Astrocyte (in vitro differentiated cells and primary cell): ENCODE measurements at regions not wholly inside any gene's neighbourhood (a gene's known extent, or its start where the extent isn't known, plus 50 kb on each side); places are given as distances from the start of the nearest gene placed in this dataset.

Source experiments
- DNase-seq: peaks from one replicate; pipeline ENCODE4 v3.0.0-alpha.2; 2010; ENCODE audit warnings: low read depth
- FAIRE-seq: peaks from 2 replicates; lab custom pipeline; 2011; peaks lifted over from hg19 to GRCh38; lab: Jason Lieb, UNC
- H2AFZ ChIP-seq: 2 replicates; pipeline ENCODE4 v1.6.0; 2012; ENCODE audit warnings: low read depth, low read length, inconsistent platforms
- H3K27ac ChIP-seq: 2 replicates; pipeline ENCODE4 v1.5.1; 2011; ENCODE audit warnings: low read depth, low read length, inconsistent platforms
- H3K27me3 ChIP-seq: 2 replicates; pipeline ENCODE4 v1.6.0; 2011; ENCODE audit warnings: low read length, inconsistent platforms; ENCODE audit not compliant: insufficient read depth
- H3K36me3 ChIP-seq: 2 replicates; pipeline ENCODE4 v1.5.1; 2011; ENCODE audit warnings: low read length, inconsistent platforms; ENCODE audit not compliant: insufficient read depth
- H3K4me1 ChIP-seq: 2 replicates; pipeline ENCODE4 v1.5.1; 2011; ENCODE audit warnings: low read length, inconsistent platforms; ENCODE audit not compliant: insufficient read depth
- H3K4me2 ChIP-seq: 2 replicates; pipeline ENCODE4 v1.6.0; 2012; ENCODE audit warnings: low read length, inconsistent platforms
- H3K4me3 ChIP-seq: 2 replicates; pipeline ENCODE4 v1.5.1; 2011; ENCODE audit warnings: low read depth, mild to moderate bottlenecking, low read length, inconsistent platforms; ENCODE audit not compliant: insufficient read depth
- H3K79me2 ChIP-seq: 2 replicates; pipeline ENCODE4 v1.6.0; 2012; ENCODE audit warnings: mild to moderate bottlenecking, low read length, inconsistent platforms; ENCODE audit not compliant: insufficient read depth
- H3K9ac ChIP-seq: 2 replicates; pipeline ENCODE4 v1.6.0; 2012; ENCODE audit warnings: mild to moderate bottlenecking, low read length, inconsistent platforms
- H3K9me3 ChIP-seq: 2 replicates; pipeline ENCODE4 v1.5.1; 2012; ENCODE audit warnings: low read depth, mild to moderate bottlenecking, low read length, inconsistent platforms; ENCODE audit not compliant: insufficient read depth
- H4K20me1 ChIP-seq: 2 replicates; pipeline ENCODE4 v1.6.0; 2012; ENCODE audit warnings: low read length, inconsistent platforms; ENCODE audit not compliant: insufficient read depth
- H3K27ac Mint-ChIP-seq: one replicate; pipeline ENCODE4 v1.8.0; 2021; ENCODE audit warnings: mild to moderate bottlenecking, mixed read lengths; ENCODE audit not compliant: unreplicated experiment
- H3K27me3 Mint-ChIP-seq: one replicate; pipeline ENCODE4 v1.8.0; 2021; ENCODE audit warnings: low read depth, mixed read lengths; ENCODE audit not compliant: unreplicated experiment
- H3K36me3 Mint-ChIP-seq: one replicate; pipeline ENCODE4 v1.8.0; 2021; ENCODE audit warnings: low read depth, mixed read lengths; ENCODE audit not compliant: unreplicated experiment
- H3K4me1 Mint-ChIP-seq: one replicate; pipeline ENCODE4 v1.8.0; 2021; ENCODE audit warnings: low read depth, mixed read lengths; ENCODE audit not compliant: unreplicated experiment
- H3K4me3 Mint-ChIP-seq: one replicate; pipeline ENCODE4 v1.8.0; 2021; ENCODE audit warnings: mild to moderate bottlenecking, moderate library complexity, mixed read lengths; ENCODE audit not compliant: unreplicated experiment
- H3K9me3 Mint-ChIP-seq: one replicate; pipeline ENCODE4 v1.8.0; 2021; ENCODE audit warnings: mild to moderate bottlenecking, mixed read lengths; ENCODE audit not compliant: unreplicated experiment
- CTCF ChIP-seq: IDR thresholded peaks from 2 replicates; pipeline ENCODE4 v1.5.1; 2011; ENCODE audit warnings: low read depth, mild to moderate bottlenecking, inconsistent platforms, low read length, moderate library complexity; ENCODE audit not compliant: insufficient read depth
- EZH2 ChIP-seq: IDR thresholded peaks from 2 replicates; pipeline ENCODE4 v1.6.1; 2012; ENCODE audit warnings: mild to moderate bottlenecking, low read length, inconsistent platforms; ENCODE audit not compliant: insufficient read depth

DNA sequence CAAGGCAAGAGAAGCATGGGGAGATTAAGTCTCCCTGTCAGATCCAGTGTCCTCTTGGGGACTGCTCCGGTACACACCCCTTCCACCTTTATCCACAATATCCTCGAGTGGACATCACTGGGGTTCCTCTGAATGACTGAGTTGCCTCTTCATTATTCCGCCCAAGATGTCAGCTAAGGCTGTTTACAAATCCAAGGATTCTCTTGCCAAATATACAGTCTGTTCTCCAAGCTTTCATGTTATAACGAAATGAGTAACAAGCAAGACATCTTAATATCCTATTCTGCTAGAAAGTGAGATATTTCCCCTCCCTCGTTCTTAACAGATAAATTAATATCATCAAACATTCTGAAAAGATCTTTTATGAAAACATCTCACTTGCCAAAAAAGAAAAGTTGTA lies 314.1 kb upstream of the IRX5 start:
- H3K9ac ChIP-seq: no peak overlapping the region
- no peak for FAIRE-seq

GRCh38 chr16:54605536-54606066 lies 319.0 kb upstream of the IRX3 start:
- peaks cover 5% of the 10 kb centered on the region for H3K9me3 Mint-ChIP-seq
- Histone ChIP-seq H3K9ac (no peak overlapping the region), H3K27me3 (peaks cover 7% of the 10 kb centered on the region), H3K4me1 (no peaks in the 10 kb centered on the region), H3K36me3 (no peaks in the 10 kb centered on the region), H4K20me1 (no peaks in the 10 kb centered on the region), H3K9me3 (no peaks in the 10 kb centered on the region), H3K4me3 (no peak overlapping the region), H3K27ac (no peak overlapping the region), H3K4me2 (no peak overlapping the region), H3K79me2 (no peaks in the 10 kb centered on the region), H2AFZ (no peak overlapping the region)
- FAIRE-seq (no peak), DNase-seq (no peak)
- H3K4me1 Mint-ChIP-seq: no peaks in the 10 kb centered on the region
- no peak overlapping the region for H3K27ac Mint-ChIP-seq
- peaks cover 3% of the 10 kb centered on the region for H3K27me3 Mint-ChIP-seq
- no peak for TF ChIP-seq CTCF
- no peak for TF ChIP-seq EZH2
- no peak overlapping the region for H3K4me3 Mint-ChIP-seq
- H3K36me3 Mint-ChIP-seq: no peaks in the 10 kb centered on the region

More for the DNA sequence above, 314.1 kb upstream of the IRX5 start:
- Mint-ChIP-seq H3K36me3 (no peaks in the 10 kb centered on the region), H3K4me1 (no peaks in the 10 kb centered on the region), H3K27ac (no peak overlapping the region), H3K4me3 (no peak overlapping the region), H3K9me3 (peaks cover 11% of the 10 kb centered on the region), H3K27me3 (peaks cover 18% of the 10 kb centered on the region)
- Histone ChIP-seq H4K20me1 (no peaks in the 10 kb centered on the region), H3K9me3 (no peaks in the 10 kb centered on the region), H3K4me1 (no peaks in the 10 kb centered on the region), H3K79me2 (no peaks in the 10 kb centered on the region), H2AFZ (no peak overlapping the region), H3K4me2 (no peak overlapping the region), H3K27ac (no peak overlapping the region), H3K4me3 (no peak overlapping the region), H3K36me3 (no peaks in the 10 kb centered on the region), H3K27me3 (peaks cover 7% of the 10 kb centered on the region)
- no peak for DNase-seq
- TF ChIP-seq EZH2: no peak
- TF ChIP-seq CTCF: no peak

GRCh38 chr16:54602666-54603065 lies 316.1 kb upstream of the IRX3 start:
- Mint-ChIP-seq H3K27me3 (peaks cover 5% of the 10 kb centered on the region), H3K27ac (no peak overlapping the region), H3K4me1 (no peaks in the 10 kb centered on the region), H3K4me3 (no peak overlapping the region), H3K9me3 (peaks cover 14% of the 10 kb centered on the region), H3K36me3 (no peaks in the 10 kb centered on the region)
- Histone ChIP-seq H3K27ac (no peak overlapping the region), H3K79me2 (no peaks in the 10 kb centered on the region), H3K4me3 (no peak overlapping the region), H3K9ac (no peak overlapping the region), H3K36me3 (no peaks in the 10 kb centered on the region), H3K4me1 (no peaks in the 10 kb centered on the region), H3K4me2 (no peak overlapping the region), H3K9me3 (no peaks in the 10 kb centered on the region), H4K20me1 (no peaks in the 10 kb centered on the region), H2AFZ (no peak overlapping the region), H3K27me3 (peaks cover 7% of the 10 kb centered on the region)
- no peak for FAIRE-seq
- TF ChIP-seq CTCF: no peak
- no peak for TF ChIP-seq EZH2
- DNase-seq: no peak
